OCI-LY1 (cell line): ENCODE measurements at regions not wholly inside any gene's neighbourhood (a gene's known extent, or its start where the extent isn't known, plus 50 kb on each side); places are given as distances from the start of the nearest gene placed in this dataset.

Source experiments
- EZH2 ChIP-seq: fragments of 200-600 bp; sonication (generic), shearing (Covaris generic); IDR thresholded peaks from 2 replicates; pipeline ENCODE4 v1.8.0; 2017; ENCODE audit warnings: borderline replicate concordance, mixed run types, mild to moderate bottlenecking, antibody characterized with exemption, low read length, moderate library complexity, mixed read lengths
- TF ChIP-seq, protein P1 (sequence below): fragments of 200-600 bp; sonication (generic), shearing (Covaris generic); IDR thresholded peaks from 2 replicates; pipeline ENCODE4 v1.5.1; 2017; ENCODE audit warnings: mild to moderate bottlenecking, antibody characterized with exemption, low read length, moderate library complexity, mixed read lengths

DNA sequence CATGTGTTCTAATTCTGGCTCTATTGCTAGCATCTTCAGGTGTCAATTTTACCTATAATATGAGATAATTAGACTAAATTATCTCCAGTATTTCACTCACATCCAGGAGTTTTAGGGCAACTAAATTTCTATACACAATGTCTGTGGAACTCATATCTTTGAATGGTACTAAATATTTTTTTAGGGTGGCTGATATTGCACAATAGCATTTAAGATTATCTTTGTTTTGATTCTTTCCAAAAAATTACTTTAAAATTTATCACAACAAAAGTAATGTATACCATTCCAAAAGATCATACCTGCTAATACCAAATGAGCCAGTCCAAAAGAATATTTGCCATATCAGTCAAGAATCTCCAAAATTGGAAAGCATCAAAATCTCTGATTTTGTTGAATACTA lies 285.5 kb downstream of the SEMA3D start:
- TF ChIP-seq EZH2: no peak
- TF ChIP-seq, protein P1, sequence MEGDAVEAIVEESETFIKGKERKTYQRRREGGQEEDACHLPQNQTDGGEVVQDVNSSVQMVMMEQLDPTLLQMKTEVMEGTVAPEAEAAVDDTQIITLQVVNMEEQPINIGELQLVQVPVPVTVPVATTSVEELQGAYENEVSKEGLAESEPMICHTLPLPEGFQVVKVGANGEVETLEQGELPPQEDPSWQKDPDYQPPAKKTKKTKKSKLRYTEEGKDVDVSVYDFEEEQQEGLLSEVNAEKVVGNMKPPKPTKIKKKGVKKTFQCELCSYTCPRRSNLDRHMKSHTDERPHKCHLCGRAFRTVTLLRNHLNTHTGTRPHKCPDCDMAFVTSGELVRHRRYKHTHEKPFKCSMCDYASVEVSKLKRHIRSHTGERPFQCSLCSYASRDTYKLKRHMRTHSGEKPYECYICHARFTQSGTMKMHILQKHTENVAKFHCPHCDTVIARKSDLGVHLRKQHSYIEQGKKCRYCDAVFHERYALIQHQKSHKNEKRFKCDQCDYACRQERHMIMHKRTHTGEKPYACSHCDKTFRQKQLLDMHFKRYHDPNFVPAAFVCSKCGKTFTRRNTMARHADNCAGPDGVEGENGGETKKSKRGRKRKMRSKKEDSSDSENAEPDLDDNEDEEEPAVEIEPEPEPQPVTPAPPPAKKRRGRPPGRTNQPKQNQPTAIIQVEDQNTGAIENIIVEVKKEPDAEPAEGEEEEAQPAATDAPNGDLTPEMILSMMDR: no peak
